ENCODE measurements at regions not wholly inside any gene's neighbourhood (a gene's known extent, or its start where the extent isn't known, plus 50 kb on each side); places are given as distances from the start of the nearest gene placed in this dataset.

DNA sequence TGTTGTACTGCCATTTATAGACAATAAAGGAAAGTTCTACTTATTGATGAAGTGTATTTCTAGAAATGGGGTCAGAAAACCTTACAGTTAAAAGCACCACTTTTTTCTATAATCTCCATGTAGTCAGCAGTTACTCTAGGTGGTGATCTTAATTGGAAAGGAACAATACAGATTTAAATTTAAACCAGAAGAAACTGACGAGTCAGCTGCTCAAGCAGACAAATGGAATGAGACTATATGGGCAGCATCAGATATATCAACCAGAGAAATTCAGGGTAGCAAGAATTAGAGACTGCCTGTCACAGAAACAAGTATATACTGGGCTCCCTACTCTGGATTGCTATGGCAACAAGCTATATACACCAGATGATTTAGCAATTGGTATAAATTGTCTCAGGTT is 99.6 kb upstream of the SCG2 start:
- Histone ChIP-seq H3K79me2 (ENCODE audit: control insufficient read depth, insufficient read depth, low read length) (no peaks in the 10 kb centered on the region), H3K4me3 (ENCODE audit: control insufficient read depth in 2 of 3, extremely low read depth in 1 of 3, insufficient read depth in 2 of 3, low read depth in 1 of 3, low read length in 3 of 3) (no peak overlapping the region), H3K9me1 (ENCODE audit: control insufficient read depth, extremely low read depth, insufficient read depth, low read length) (no peaks in the 10 kb centered on the region), H3K9me3 (ENCODE audit: control insufficient read depth, low read depth, low read length) (no peaks in the 10 kb centered on the region), H3K4me2 (ENCODE audit: control insufficient read depth, extremely low read depth, insufficient read depth, low read depth, low read length) (no peak overlapping the region), H3K9ac (ENCODE audit: control insufficient read depth, extremely low read depth, insufficient read depth, low read length) (no peak overlapping the region), H3K27ac (ENCODE audit: control insufficient read depth, insufficient read depth, low read length) (no peak overlapping the region), H4K20me1 (ENCODE audit: control insufficient read depth, extremely low read depth, insufficient read depth, low read length) (no peaks in the 10 kb centered on the region), H2AFZ (ENCODE audit: control insufficient read depth, low read length) (no peak overlapping the region), H3K27me3 (ENCODE audit: control insufficient read depth, extremely low read depth, insufficient read depth, low read length) (no peaks in the 10 kb centered on the region), H3K36me3 (ENCODE audit: control insufficient read depth in 2 of 2, extremely low read depth in 1 of 2, insufficient read depth in 2 of 2, low read length in 2 of 2) (no peaks in the 10 kb centered on the region), H3K4me1 (ENCODE audit: control insufficient read depth, extremely low read depth, insufficient read depth, low read length) (peaks cover 30% of the 10 kb centered on the region)
- FAIRE-seq: peak; percentile 53
- dilution Hi-C loops (cut with MboI; ENCODE audit: extremely low pct_ligation_motif_present, low sequenced_read_pairs): no loop called here
- TF ChIP-seq EZH2 (IDR thresholded peaks at IDR 0.05; ENCODE audit: low read length) (no peak), CTCF (optimal IDR thresholded peaks at IDR 0.05 in 1 of 3, IDR thresholded peaks at IDR 0.05 in 1 of 3, conservative IDR thresholded peaks at IDR 0.05 in 1 of 3; ENCODE audit: extremely low read depth in 1 of 3, insufficient read depth in 2 of 3, low read length in 3 of 3) (no peak)
- DNase-seq (ENCODE audit: low read depth, low spot score): no peak

- no peak overlapping the region for H2AFZ ChIP-seq (ENCODE audit: control insufficient read depth, low read length)
- H3K27ac ChIP-seq (ENCODE audit: control insufficient read depth, insufficient read depth, low read length): peak overlapping the region; percentile 82
- FAIRE-seq (no peak), DNase-seq (ENCODE audit: low read depth, low spot score) (no peak)
- H3K79me2 ChIP-seq (ENCODE audit: control insufficient read depth, insufficient read depth, low read length): no peaks in the 10 kb centered on the region
- no peaks in the 10 kb centered on the region for H3K9me1 ChIP-seq (ENCODE audit: control insufficient read depth, extremely low read depth, insufficient read depth, low read length)
- H3K27me3 ChIP-seq (ENCODE audit: control insufficient read depth, extremely low read depth, insufficient read depth, low read length): no peaks in the 10 kb centered on the region
- H3K4me3 ChIP-seq (ENCODE audit: control insufficient read depth in 2 of 3, extremely low read depth in 1 of 3, insufficient read depth in 2 of 3, low read depth in 1 of 3, low read length in 3 of 3): no peak overlapping the region
- no peaks in the 10 kb centered on the region for H4K20me1 ChIP-seq (ENCODE audit: control insufficient read depth, extremely low read depth, insufficient read depth, low read length)
- TF ChIP-seq EZH2 (IDR thresholded peaks at IDR 0.05; ENCODE audit: low read length): no peak
- TF ChIP-seq CTCF (optimal IDR thresholded peaks at IDR 0.05 in 1 of 3, IDR thresholded peaks at IDR 0.05 in 1 of 3, conservative IDR thresholded peaks at IDR 0.05 in 1 of 3; ENCODE audit: extremely low read depth in 1 of 3, insufficient read depth in 2 of 3, low read length in 3 of 3): no peak
- H3K36me3 ChIP-seq (ENCODE audit: control insufficient read depth in 2 of 2, extremely low read depth in 1 of 2, insufficient read depth in 2 of 2, low read length in 2 of 2): no peaks in the 10 kb centered on the region
- H3K9me3 ChIP-seq (ENCODE audit: control insufficient read depth, low read depth, low read length): no peaks in the 10 kb centered on the region
- dilution Hi-C loops (cut with MboI; ENCODE audit: extremely low pct_ligation_motif_present, low sequenced_read_pairs): no loop called here
- H3K9ac ChIP-seq (ENCODE audit: control insufficient read depth, extremely low read depth, insufficient read depth, low read length): no peak overlapping the region
- peaks cover 36% of the 10 kb centered on the region for H3K4me1 ChIP-seq (ENCODE audit: control insufficient read depth, extremely low read depth, insufficient read depth, low read length)
- no peak overlapping the region for H3K4me2 ChIP-seq (ENCODE audit: control insufficient read depth, extremely low read depth, insufficient read depth, low read depth, low read length)
Observed at GRCh38 chr2:223700221-223700620, 98.1 kb upstream of the SCG2 start.

Measured in keratinocyte (primary cell).